HEK293 (cell line): ENCODE measurements at regions not wholly inside any gene's neighbourhood (a gene's known extent, or its start where the extent isn't known, plus 50 kb on each side); places are given as distances from the start of the nearest gene placed in this dataset.

Experiments used
- CTCF ChIA-PET: fragments of 350-600 bp; formaldehyde crosslinking; extraction: SDS; loops from one replicate; lab custom pipeline; 2021; ENCODE audit warnings: antibody characterized with exemption; lab: Yijun Ruan, JAX
- POLR2A ChIA-PET: fragments of 300-600 bp; formaldehyde crosslinking; extraction: SDS; loops from one replicate; lab custom pipeline; 2020; ENCODE audit warnings: antibody characterized with exemption, inconsistent platforms; lab: Yijun Ruan, JAX
- H3K27ac ChIP-seq: fragments of 200-500 bp; sonication (Bioruptor generic); 2 replicates; pipeline ENCODE4 v1.5.1; 2014; ENCODE audit warnings: low read depth, low read length, control low read depth, inconsistent platforms; ENCODE audit errors: extremely low read depth
- H3K36me3 ChIP-seq, 2 experiments: fragments of 200-500 bp in 1 of 2; sonication (Bioruptor generic) in 1 of 2; 1 replicate in 1 of 2; 2 replicates in 1 of 2; pipeline ENCODE4 v1.5.1; 2014 to 2017; ENCODE audit warnings: inconsistent platforms in 2 of 2, low read length in 2 of 2; ENCODE audit not compliant: control insufficient read depth in 2 of 2, insufficient read depth in 1 of 2
- H3K4me1 ChIP-seq: fragments of 200-500 bp; sonication (Bioruptor generic); 2 replicates; pipeline ENCODE4 v1.5.1; 2014; ENCODE audit warnings: mild to moderate bottlenecking, low read length, inconsistent platforms; ENCODE audit not compliant: control insufficient read depth, insufficient read depth
- H3K4me3 ChIP-seq: 2 replicates; pipeline ENCODE4 v1.5.1; 2011; ENCODE audit warnings: low read depth, mild to moderate bottlenecking, control low read depth, low read length, moderate library complexity
- H3K9me3 ChIP-seq: fragments of 200-500 bp; sonication (Bioruptor generic); 2 replicates; pipeline ENCODE4 v1.5.1; 2014; ENCODE audit warnings: low read depth, low read length, inconsistent platforms; ENCODE audit not compliant: control insufficient read depth, insufficient read depth
- HOXD13 ChIP-seq: sonication (generic); formaldehyde crosslinking; IDR thresholded peaks from 2 replicates; pipeline ENCODE4 v1.8.0; 2022; ENCODE audit warnings: missing genetic modification reagents, borderline replicate concordance
- KLF10 ChIP-seq: fragments of 450-650 bp; IDR thresholded peaks from 2 replicates; pipeline ENCODE4 v1.5.1; 2018; ENCODE audit warnings: missing biosample characterization, mild to moderate bottlenecking, missing genetic modification characterization
- KLF8 ChIP-seq: fragments of 450-650 bp; formaldehyde crosslinking; IDR thresholded peaks from 2 replicates; pipeline ENCODE4 v1.5.1; 2016; ENCODE audit warnings: missing biosample characterization, missing genetic modification characterization
- MZF1 ChIP-seq: fragments of 450-650 bp; formaldehyde crosslinking; IDR thresholded peaks from 2 replicates; pipeline ENCODE4 v1.5.1; 2017; ENCODE audit warnings: missing biosample characterization, missing genetic modification characterization, borderline replicate concordance
- PRDM1 ChIP-seq: fragments of 450-650 bp; formaldehyde crosslinking; IDR thresholded peaks from 2 replicates; pipeline ENCODE4; 2016; ENCODE audit warnings: missing biosample characterization, missing genetic modification characterization
- SP3 ChIP-seq: fragments of 450-650 bp; formaldehyde crosslinking; IDR thresholded peaks from 2 replicates; pipeline ENCODE4 v1.5.1; 2016; ENCODE audit warnings: missing biosample characterization, missing genetic modification characterization
- ZBTB1 ChIP-seq: fragments of 450-650 bp; formaldehyde crosslinking; IDR thresholded peaks from 2 replicates; pipeline ENCODE4 v1.5.1; 2016; ENCODE audit warnings: missing biosample characterization, missing genetic modification characterization
- ZBTB48 ChIP-seq: fragments of 450-650 bp; formaldehyde crosslinking; IDR thresholded peaks from 2 replicates; pipeline ENCODE4 v1.5.1; 2016; ENCODE audit warnings: missing biosample characterization, missing genetic modification characterization
- ZBTB8A ChIP-seq: fragments of 450-650 bp; formaldehyde crosslinking; IDR thresholded peaks from 2 replicates; pipeline ENCODE4 v1.5.1; 2016; ENCODE audit warnings: missing biosample characterization, missing genetic modification characterization
- ZNF133 ChIP-seq: fragments of 450-650 bp; formaldehyde crosslinking; IDR thresholded peaks from 2 replicates; pipeline ENCODE4 v1.5.1; 2016; ENCODE audit warnings: missing biosample characterization, missing genetic modification characterization
- ZNF155 ChIP-seq: fragments of 450-650 bp; formaldehyde crosslinking; IDR thresholded peaks from 2 replicates; pipeline ENCODE4 v1.5.1; 2016; ENCODE audit warnings: missing biosample characterization, missing genetic modification characterization
- ZNF174 ChIP-seq: fragments of 450-650 bp; formaldehyde crosslinking; IDR thresholded peaks from 2 replicates; pipeline ENCODE4 v1.5.0; 2017; ENCODE audit warnings: missing biosample characterization, mild to moderate bottlenecking, missing genetic modification characterization
- ZNF19 ChIP-seq: fragments of 450-650 bp; formaldehyde crosslinking; IDR thresholded peaks from 2 replicates; pipeline ENCODE4; 2016; ENCODE audit warnings: missing biosample characterization, missing genetic modification characterization, low read depth
- ZNF202 ChIP-seq: fragments of 450-650 bp; formaldehyde crosslinking; IDR thresholded peaks from 2 replicates; pipeline ENCODE4 v1.5.1; 2016; ENCODE audit warnings: missing biosample characterization, missing genetic modification characterization, borderline replicate concordance
- ZNF341 ChIP-seq: fragments of 450-650 bp; formaldehyde crosslinking; IDR thresholded peaks from 2 replicates; pipeline ENCODE4; 2016; ENCODE audit warnings: low read depth, missing biosample characterization, missing genetic modification characterization
- ZNF416 ChIP-seq: fragments of 450-650 bp; formaldehyde crosslinking; IDR thresholded peaks from 2 replicates; pipeline ENCODE4 v1.5.1; 2016; ENCODE audit warnings: missing biosample characterization, missing genetic modification characterization
- ZNF544 ChIP-seq: fragments of 450-650 bp; formaldehyde crosslinking; IDR thresholded peaks from 2 replicates; pipeline ENCODE4 v1.5.0; 2017; ENCODE audit warnings: missing biosample characterization, missing genetic modification characterization
- ZNF558 ChIP-seq: fragments of 450-650 bp; formaldehyde crosslinking; IDR thresholded peaks from 2 replicates; pipeline ENCODE4 v1.5.1; 2016; ENCODE audit warnings: missing biosample characterization, missing genetic modification characterization
- ZNF560 ChIP-seq: fragments of 450-650 bp; formaldehyde crosslinking; IDR thresholded peaks from 2 replicates; pipeline ENCODE4 v1.5.1; 2017; ENCODE audit warnings: missing biosample characterization, missing genetic modification characterization, borderline replicate concordance
- ZNF658 ChIP-seq: fragments of 450-650 bp; formaldehyde crosslinking; IDR thresholded peaks from 2 replicates; pipeline ENCODE4; 2016; ENCODE audit warnings: missing biosample characterization, missing genetic modification characterization
- ZNF670 ChIP-seq: fragments of 450-650 bp; formaldehyde crosslinking; IDR thresholded peaks from 2 replicates; pipeline ENCODE4 v1.5.1; 2016; ENCODE audit warnings: missing biosample characterization, missing genetic modification characterization, low read depth
- ZNF830 ChIP-seq: fragments of 450-650 bp; IDR thresholded peaks from 2 replicates; pipeline ENCODE4 v1.5.0; 2018; ENCODE audit warnings: missing biosample characterization, missing genetic modification characterization, low read depth, mild to moderate bottlenecking, moderate library complexity
- ZNF837 ChIP-seq: fragments of 450-650 bp; formaldehyde crosslinking; IDR thresholded peaks from 2 replicates; pipeline ENCODE4 v1.5.1; 2016; ENCODE audit warnings: missing biosample characterization, missing genetic modification characterization
- ZSCAN16 ChIP-seq: fragments of 450-650 bp; formaldehyde crosslinking; IDR thresholded peaks from 2 replicates; pipeline ENCODE4 v1.5.1; 2016; ENCODE audit warnings: missing biosample characterization, missing genetic modification characterization
- ZSCAN30 ChIP-seq: fragments of 450-650 bp; IDR thresholded peaks from 2 replicates; pipeline ENCODE4 v1.5.1; 2018; ENCODE audit warnings: missing biosample characterization, mild to moderate bottlenecking, missing genetic modification characterization, moderate library complexity
- ZXDB ChIP-seq: fragments of 450-650 bp; formaldehyde crosslinking; IDR thresholded peaks from 2 replicates; pipeline ENCODE4 v1.5.1; 2016; ENCODE audit warnings: missing biosample characterization, missing genetic modification characterization
- TF ChIP-seq, protein P1 (sequence below): fragments of 450-650 bp; formaldehyde crosslinking; IDR thresholded peaks from 2 replicates; pipeline ENCODE4 v1.5.1; 2016; ENCODE audit warnings: missing biosample characterization, missing genetic modification characterization
- TF ChIP-seq, protein P2 (sequence below): fragments of 450-650 bp; formaldehyde crosslinking; IDR thresholded peaks from 2 replicates; pipeline ENCODE4 v1.5.1; 2017; ENCODE audit warnings: missing biosample characterization, mild to moderate bottlenecking, missing genetic modification characterization, moderate library complexity

DNA sequence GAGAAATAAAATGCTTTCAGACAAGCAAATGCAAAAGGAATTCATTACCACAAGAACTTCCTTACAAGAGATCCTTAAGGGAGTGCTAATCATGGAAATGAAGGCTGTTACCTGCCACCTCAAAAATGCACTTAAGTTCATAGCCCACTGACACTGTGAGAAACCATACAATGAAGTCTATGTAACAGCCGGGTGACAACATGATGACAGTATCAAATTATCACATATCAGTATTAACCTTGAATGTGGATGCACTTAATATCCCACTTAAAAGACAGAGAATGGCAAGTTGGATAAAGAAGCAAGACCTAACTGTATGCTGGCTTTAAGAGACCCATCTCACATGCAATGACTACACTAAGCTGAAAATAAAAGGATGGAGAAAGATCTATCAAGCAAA lies 403.4 kb upstream of the MC4R start:
- ChIA-PET CTCF (no interaction called here), POLR2A (no interaction called here)
- Histone ChIP-seq H3K4me1 (no peaks in the 10 kb centered on the region), H3K27ac (no peak overlapping the region), H3K9me3 (no peaks in the 10 kb centered on the region), H3K4me3 (no peak overlapping the region), H3K36me3 (no peaks in the 10 kb centered on the region)
- no peak for TF ChIP-seq ZNF544
- TF ChIP-seq ZBTB48 (tag by site-specific recombination): no peak
- TF ChIP-seq, protein P1, sequence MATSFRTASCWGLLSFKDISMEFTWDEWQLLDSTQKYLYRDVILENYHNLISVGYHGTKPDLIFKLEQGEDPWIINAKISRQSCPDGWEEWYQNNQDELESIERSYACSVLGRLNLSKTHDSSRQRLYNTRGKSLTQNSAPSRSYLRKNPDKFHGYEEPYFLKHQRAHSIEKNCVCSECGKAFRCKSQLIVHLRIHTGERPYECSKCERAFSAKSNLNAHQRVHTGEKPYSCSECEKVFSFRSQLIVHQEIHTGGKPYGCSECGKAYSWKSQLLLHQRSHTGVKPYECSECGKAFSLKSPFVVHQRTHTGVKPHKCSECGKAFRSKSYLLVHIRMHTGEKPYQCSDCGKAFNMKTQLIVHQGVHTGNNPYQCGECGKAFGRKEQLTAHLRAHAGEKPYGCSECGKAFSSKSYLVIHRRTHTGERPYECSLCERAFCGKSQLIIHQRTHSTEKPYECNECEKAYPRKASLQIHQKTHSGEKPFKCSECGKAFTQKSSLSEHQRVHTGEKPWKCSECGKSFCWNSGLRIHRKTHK (tag by site-specific recombination): no peak
- no peak for TF ChIP-seq ZBTB8A (tag by site-specific recombination)
- no peak for TF ChIP-seq ZNF19
- no peak for TF ChIP-seq MZF1
- no peak for TF ChIP-seq ZXDB (tag by site-specific recombination)
- TF ChIP-seq ZNF202 (tag by site-specific recombination): no peak
- no peak for TF ChIP-seq ZBTB1 (tag by site-specific recombination)

DNA sequence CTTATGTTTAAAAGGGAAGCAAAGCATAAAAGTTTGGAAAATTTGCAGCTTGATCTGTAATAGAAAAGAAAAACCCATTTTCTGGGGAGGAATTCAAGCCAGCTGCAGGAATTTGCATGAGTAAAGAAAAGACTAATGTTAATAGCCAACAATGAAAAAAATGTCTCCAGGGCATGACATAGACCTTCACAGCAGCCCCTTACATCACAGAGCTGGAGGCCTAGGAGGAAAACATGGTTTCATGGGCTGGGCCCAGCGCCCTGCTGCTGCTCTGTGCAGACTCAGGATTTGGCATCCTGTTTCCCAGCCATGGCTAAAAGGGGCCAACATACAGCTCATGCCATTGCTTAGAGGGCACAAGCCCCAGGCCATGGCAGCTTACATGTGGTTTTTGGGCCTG lies 411.6 kb upstream of the MC4R start:
- no peak overlapping the region for H3K27ac ChIP-seq
- H3K36me3 ChIP-seq: no peaks in the 10 kb centered on the region
- TF ChIP-seq ZNF416 (tag by site-specific recombination) (no peak), ZNF830 (no peak), ZNF155 (tag by site-specific recombination) (no peak), KLF10 (tag by site-specific recombination) (no peak), ZNF837 (tag by site-specific recombination) (no peak), ZNF174 (tag by site-specific recombination) (no peak), ZNF558 (tag by site-specific recombination) (no peak), ZBTB1 (tag by site-specific recombination) (no peak), ZSCAN30 (tag by site-specific recombination) (no peak), ZNF341 (tag by site-specific recombination) (no peak), ZNF658 (no peak), ZNF670 (tag by site-specific recombination) (no peak), HOXD13 (CRISPR knock-in tag) (no peak), ZNF133 (tag by site-specific recombination) (no peak), PRDM1 (tag by site-specific recombination) (no peak), SP3 (tag by site-specific recombination) (no peak), KLF8 (no peak), ZSCAN16 (no peak), ZNF560 (no peak)
- TF ChIP-seq, protein P2, sequence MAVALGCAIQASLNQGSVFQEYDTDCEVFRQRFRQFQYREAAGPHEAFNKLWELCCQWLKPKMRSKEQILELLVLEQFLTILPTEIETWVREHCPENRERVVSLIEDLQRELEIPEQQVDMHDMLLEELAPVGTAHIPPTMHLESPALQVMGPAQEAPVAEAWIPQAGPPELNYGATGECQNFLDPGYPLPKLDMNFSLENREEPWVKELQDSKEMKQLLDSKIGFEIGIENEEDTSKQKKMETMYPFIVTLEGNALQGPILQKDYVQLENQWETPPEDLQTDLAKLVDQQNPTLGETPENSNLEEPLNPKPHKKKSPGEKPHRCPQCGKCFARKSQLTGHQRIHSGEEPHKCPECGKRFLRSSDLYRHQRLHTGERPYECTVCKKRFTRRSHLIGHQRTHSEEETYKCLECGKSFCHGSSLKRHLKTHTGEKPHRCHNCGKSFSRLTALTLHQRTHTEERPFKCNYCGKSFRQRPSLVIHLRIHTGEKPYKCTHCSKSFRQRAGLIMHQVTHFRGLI (tag by site-specific recombination): no peak
- H3K4me1 ChIP-seq: no peaks in the 10 kb centered on the region
- POLR2A ChIA-PET: no interaction called here
- no peaks in the 10 kb centered on the region for H3K9me3 ChIP-seq
- no peak overlapping the region for H3K4me3 ChIP-seq
- CTCF ChIA-PET: interaction anchor here (0.6 kb wide), 2 partner anchors 29 to 1142 kb away, joined by 3 read pairs; no protein-coding TSS in a partner anchor
